Suppressor macrophage treated with lipopolysaccharide for 4 hours (primary cell): ENCODE measurements at regions not wholly inside any gene's neighbourhood (a gene's known extent, or its start where the extent isn't known, plus 50 kb on each side); places are given as distances from the start of the nearest gene placed in this dataset.
A peak's percentile ranks its signal among the peaks of the same experiment; 100 is the strongest.
"Not testable (repeated sequence)": the region's sequence is repeated elsewhere in the genome, so short reads cannot be mapped to it uniquely, and the experiment has no call there.

Experiments
- DNase-seq: peaks from one replicate; pipeline ENCODE4 v3.0.0-alpha.2; 2020

DNA sequence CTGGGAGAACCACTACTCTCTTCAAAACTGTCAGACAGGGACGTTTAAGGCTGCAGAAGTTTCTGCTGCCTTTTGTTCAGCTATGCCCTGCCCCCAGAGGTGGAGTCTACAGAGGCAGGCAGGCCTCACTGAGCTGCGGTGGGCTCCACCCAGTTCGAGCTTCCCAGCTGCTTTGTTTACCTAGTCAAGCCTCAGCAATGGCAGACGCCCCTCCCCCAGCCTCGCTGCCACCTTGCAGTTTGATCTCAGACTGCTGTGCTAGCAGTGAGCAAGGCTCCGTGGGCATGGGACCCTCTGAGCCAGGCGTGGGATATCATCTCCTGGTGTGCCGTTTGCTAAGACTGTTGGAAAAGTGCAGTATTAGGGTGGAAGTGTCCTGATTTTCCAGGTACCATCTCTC, 258.6 kb upstream of the GOT2 start:
- not testable (repeated sequence) for DNase-seq

- not testable (repeated sequence) for DNase-seq
Measured at GRCh38 chr16:58983181-58983965, 249.3 kb upstream of the GOT2 start.

DNA sequence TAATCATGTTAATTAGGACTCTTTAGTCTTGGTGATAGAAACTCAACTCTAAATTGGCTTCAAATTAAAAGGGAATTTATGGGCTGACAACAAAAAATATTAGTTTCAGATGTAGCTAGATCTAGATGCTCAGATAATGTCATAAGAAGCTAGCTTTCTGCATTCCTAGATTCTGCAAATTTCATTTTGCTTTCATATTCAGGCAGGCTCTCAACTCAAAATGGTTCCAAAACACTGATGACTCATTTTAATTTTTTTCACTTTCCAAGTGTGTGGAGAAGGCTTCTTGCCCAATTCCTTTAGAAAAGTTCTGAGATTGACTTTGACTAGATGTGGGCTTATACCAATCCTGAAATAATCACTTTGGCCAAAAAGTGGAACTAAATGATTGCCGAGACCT, 236.7 kb upstream of the GOT2 start:
- DNase-seq, result peak; percentile 83

- peak; percentile 22 for DNase-seq
Measured at GRCh38 chr16:58963479-58963878, 229.4 kb upstream of the GOT2 start.

GRCh38 chr16:58962811-58963210, 228.7 kb upstream of the GOT2 start:
- DNase-seq, result no peak

- DNase-seq, result no peak
Measured at GRCh38 chr16:58960484-58960883, 226.4 kb upstream of the GOT2 start.

DNA sequence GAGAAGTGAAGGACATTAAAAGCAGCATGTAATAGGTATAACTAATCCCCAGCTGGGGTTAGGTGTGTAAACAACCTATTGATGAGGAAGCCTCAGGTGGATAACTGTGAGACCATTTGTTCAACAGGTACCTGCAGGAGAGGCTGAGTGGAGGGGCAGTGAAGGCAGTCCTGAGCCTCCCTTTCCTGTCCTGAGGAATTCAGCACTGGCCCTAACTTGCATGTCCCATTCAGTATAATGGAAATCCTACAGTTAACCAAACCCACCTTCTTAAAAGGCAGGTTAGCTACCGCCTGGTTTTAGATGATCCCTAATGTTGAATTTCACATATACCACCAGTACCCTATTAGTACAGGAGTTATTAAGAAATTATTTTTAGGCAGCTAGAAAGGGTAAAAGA, 225.9 kb upstream of the GOT2 start:
- DNase-seq, result no peak

DNA sequence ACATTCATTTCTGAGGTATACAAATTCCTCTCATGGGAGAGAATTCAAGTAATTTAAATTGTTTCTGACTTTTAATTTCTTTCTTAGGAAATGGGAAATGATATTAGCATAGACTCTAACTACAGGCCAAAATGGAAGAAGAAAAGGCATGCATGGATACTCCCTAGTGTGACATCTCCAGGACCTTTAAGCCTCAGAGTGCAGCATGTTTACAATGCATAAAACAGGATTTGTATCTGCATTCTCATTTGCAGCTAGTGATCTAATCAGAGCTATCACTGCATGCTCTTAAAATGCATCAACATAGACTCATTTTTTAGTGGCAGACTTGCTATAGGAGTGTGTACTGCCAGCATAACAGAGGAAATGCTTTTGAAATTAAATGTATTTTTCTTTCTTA, 224.6 kb upstream of the GOT2 start:
- no peak for DNase-seq

- DNase-seq, result no peak
Measured at GRCh38 chr16:58948244-58948643, 214.1 kb upstream of the GOT2 start.

DNA sequence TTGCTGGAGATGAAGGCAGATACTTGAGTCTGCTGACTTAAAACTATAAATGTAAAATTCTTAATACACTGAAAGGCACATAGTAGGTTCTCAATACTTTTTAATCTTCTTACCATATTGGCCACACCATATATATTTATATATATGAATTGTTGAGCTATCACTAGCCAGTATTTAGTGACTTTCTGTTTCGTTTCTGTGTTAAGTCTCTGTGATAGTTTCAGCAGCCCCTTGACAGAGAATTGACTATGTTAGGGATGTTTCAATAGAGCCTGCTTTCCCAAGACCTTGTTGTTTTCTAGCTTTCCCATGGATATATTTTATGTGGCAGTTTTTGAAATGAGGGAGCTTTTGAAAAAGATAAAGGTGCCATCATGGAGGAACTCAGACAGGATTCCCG, 206.5 kb upstream of the GOT2 start:
- DNase-seq, result no peak

- no peak for DNase-seq
Measured at GRCh38 chr16:58938811-58939210, 204.7 kb upstream of the GOT2 start.

DNA sequence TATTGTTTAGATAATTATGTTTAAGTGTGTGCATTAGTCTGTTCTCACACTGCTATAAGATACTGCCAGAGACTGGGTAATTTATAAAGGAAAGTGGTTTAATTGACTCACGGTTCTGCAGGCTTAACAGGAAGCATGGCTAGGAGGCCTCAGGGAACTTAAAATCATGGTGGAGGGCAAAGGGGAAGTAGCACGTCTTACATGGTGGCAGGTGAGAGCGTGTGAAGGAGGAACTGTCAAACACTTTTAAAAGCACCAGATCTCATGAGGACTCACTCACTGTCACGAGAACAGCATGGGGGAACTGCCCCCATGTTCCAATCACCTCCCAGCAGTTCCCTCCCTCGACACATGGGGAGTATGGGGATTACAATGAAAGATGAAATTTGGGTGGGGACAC, 203.5 kb upstream of the GOT2 start:
- DNase-seq, result no peak

DNA sequence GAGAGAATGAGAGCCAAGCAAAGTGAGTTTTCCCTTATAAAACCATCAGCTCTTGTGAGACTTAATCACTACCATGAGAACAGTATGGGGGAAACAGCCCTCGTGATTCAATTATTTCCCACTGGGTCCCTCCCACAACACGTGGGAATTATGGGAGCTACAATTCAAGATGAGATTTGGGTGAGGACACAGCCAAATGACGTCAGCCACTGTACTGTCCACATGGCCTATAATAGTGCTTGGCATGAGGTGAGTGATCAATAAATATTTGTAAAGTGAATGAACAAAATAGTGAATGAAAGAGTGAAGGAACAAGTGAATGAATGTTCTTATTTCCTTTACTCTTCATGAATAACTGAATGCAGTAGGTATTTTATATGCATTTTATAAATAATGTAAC, 199.1 kb upstream of the GOT2 start:
- DNase-seq, result no peak

DNA sequence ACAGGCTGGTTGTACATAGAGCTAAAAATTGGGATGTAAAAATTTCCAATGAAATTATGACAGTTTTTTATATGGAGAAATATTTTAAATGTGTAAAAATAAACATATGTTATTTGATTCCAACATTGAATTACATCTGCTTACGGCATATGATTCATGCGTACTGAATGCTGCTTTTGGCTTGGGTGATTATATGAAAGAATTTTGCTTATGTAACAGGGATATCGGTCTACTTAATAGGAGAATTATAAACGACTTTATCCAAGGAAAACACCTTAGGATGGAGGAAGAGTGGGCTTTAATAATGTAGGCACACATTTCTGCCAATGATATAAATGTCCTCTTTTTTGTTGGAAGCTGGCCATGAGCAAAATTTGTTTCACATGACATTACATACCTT, 197.3 kb upstream of the GOT2 start:
- no peak for DNase-seq

DNA sequence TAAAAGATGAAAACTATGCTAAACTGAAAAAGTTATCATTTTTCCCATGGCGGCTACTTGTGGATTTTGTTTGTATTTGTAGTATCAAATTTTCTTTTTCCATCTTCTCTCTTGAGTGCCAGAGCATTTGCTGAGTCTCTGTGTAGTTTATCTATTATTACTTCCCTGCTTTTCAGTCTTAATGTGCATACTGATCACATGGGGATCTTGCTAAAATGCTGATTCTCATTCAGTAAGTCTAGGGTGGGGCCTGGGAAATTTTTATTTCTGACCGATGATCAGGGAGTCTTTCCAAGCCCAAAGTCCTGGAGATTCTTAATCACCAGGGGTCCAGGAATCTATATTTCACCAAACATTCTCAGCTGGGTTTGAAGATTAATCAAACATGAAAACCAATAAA, 189.0 kb upstream of the GOT2 start:
- DNase-seq, result no peak

GRCh38 chr16:58913456-58913855, 179.3 kb upstream of the GOT2 start:
- DNase-seq, result no peak

DNA sequence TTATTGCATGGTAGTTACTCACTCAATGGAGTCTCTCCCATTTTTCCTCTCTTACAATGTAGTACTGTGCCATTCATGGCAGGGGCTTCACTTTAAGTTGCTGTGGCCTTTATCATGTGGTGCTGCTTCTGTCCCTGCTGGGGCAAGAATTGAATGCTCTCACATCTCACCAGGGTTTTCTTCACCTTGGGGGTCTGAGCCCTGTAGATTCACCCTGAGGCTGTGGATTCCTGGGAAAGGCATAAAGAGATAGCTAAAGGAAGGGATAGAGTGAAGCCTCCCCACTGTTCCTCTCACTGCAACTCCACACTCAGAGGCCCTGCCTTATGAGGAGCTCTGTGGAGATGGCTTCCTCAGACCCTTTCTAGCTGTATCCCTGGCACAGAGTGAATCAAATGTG, 178.5 kb upstream of the GOT2 start:
- DNase-seq, result no peak

DNA sequence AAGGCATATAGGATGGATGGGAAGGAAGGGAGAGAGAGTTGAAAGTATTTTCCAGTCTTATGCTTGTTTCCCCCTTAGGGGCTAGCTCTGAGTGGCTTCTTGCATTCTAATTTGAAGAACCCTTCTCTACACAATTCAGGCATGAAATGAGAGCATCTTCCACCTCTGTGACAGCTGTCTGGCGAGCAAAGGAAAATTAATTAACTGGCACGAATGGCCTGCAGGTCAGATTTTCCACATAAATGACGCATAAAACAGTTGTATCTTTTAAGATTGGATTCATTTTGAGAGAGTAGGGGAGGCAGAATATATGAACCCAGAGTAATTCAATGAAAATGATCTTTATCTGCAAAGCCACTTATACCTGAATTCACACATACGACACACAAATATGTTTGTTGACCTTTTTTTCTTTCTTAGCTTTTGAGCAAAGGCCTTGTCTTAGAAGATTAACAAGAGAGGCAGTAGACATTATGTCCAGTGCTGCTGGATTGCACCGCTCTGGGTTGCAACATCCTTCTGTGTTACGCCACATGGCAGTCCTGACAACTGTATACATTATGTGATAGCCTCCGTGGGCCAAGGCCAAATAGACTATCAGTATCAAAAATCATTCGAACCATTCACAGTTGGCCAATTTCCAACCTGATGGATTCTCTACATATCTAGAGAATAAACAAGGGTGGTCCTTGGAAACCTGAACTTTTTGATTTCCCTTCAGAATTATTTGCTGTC, 173.0 kb upstream of the GOT2 start:
- peak; percentile 12 for DNase-seq

DNA sequence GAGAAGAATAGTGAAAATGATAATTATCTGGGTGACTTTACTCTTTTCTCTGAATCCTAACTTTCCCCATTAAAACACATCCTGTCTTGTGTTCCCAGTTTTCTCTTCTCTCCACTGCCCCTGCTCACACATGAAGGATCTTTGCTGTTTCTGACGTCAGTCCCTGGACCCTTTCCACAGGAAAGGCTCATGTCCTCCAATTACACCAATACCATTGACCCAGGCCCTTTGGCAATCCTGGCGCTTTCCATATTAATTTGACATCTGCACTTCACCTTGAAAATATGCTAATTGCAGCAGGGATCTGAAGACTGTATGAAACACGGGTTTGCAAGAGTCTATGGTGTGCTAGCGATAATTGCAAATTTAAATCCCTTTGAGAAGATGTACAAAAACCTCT, 170.2 kb upstream of the GOT2 start:
- no peak for DNase-seq

DNA sequence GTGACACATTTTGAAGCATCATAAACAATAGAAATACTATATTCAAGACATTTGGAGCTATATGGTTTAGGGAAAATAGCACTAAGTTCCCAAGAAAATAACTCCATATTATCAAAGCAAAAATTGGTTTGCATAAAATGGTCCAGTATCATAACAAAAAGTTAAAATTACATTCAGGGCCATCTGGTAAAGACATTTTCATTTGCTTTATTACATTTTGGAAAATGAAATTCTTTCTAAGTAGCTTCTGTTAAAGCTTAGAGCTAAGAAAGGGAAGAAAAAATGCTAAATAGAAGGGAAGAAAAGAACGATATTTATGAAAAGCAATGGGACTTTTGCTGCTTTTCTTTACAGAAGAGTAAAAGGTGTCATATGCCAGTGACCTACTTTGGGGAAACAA, 155.4 kb upstream of the GOT2 start:
- no peak for DNase-seq

- DNase-seq, result no peak
Measured at GRCh38 chr16:58885528-58886170, 151.5 kb upstream of the GOT2 start.

GRCh38 chr16:58884141-58884540, 150.0 kb upstream of the GOT2 start:
- no peak for DNase-seq

- peak; percentile 6 for DNase-seq
Measured at GRCh38 chr16:58883131-58883530, 149.0 kb upstream of the GOT2 start.

GRCh38 chr16:58882292-58882691, 148.2 kb upstream of the GOT2 start:
- peak; percentile 77 for DNase-seq
